OCI-LY3 (cell line): ENCODE measurements at regions not wholly inside any gene's neighbourhood (a gene's known extent, or its start where the extent isn't known, plus 50 kb on each side); places are given as distances from the start of the nearest gene placed in this dataset.

ENCODE experiments used
- CTCF ChIP-seq: fragments of 200-600, 300-600 bp; sonication (generic); IDR thresholded peaks from 2 replicates; pipeline ENCODE4 v1.5.1; 2014; ENCODE audit warnings: antibody characterized with exemption, low read length, low read depth
- EZH2phosphoT487 ChIP-seq: fragments of 200-600 bp; shearing (Covaris generic); IDR thresholded peaks from 2 replicates; pipeline ENCODE4 v1.6.1; 2018; ENCODE audit warnings: antibody characterized with exemption, mixed run types, low read depth

GRCh38 chr22:17269224-17269606 is 50.0 kb upstream of the ADA2 start:
- TF ChIP-seq CTCF: no peak
- no peak for TF ChIP-seq EZH2phosphoT487
